ENCODE measurements at regions not wholly inside any gene's neighbourhood (a gene's known extent, or its start where the extent isn't known, plus 50 kb on each side); places are given as distances from the start of the nearest gene placed in this dataset.

GRCh38 chr13:78185700-78186099, 267.1 kb upstream of the EDNRB start:
- Mint-ChIP-seq H3K9me3 (peaks cover 0 to 1% (median 0%) of the 10 kb centered on the region in 9 donors), H3K4me3 (no peak overlapping the region), H3K4me1 (no peaks in the 10 kb centered on the region), H3K27me3 (peaks cover 0 to 17% (median 7%) of the 10 kb centered on the region in 5 donors), H3K27ac (no peak overlapping the region), H3K36me3 (no peaks in the 10 kb centered on the region)
- ATAC-seq (no peak), DNase-seq (no peak)
- POLR2A ChIA-PET, result no interaction called here

- POLR2A ChIA-PET, result no interaction called here
- ATAC-seq (no peak), DNase-seq (no peak)
- Mint-ChIP-seq H3K4me1 (no peaks in the 10 kb centered on the region), H3K9me3 (peaks cover 0 to 1% (median 0%) of the 10 kb centered on the region in 9 donors), H3K27ac (no peak overlapping the region), H3K36me3 (no peaks in the 10 kb centered on the region), H3K27me3 (peaks cover 0 to 17% (median 2%) of the 10 kb centered on the region in 5 donors), H3K4me3 (no peak overlapping the region)
Observed at GRCh38 chr13:78183732-78184131, 265.1 kb upstream of the EDNRB start.

DNA sequence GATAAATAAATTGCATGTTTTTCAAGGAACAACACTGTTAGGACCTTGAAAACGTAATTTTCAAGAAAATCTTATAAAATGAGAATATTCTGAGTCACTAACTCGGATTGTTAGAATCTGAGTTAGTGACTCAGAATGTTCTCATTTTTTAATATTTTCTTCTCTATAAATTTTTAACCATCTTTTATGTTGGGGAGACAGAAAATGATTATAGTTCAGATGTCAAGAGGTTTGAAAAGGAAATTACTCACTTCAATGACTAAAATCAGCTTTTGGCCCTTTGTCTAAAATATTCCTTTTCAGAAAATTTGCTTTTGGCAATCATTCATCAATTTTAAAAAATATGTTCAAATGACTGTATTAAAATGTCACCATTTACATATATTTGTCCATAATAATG, 264.2 kb upstream of the EDNRB start:
- H3K9me3 Mint-ChIP-seq, result peaks cover 0 to 1% (median 0%) of the 10 kb centered on the region in 9 donors
- H3K4me3 Mint-ChIP-seq, result no peak overlapping the region
- H3K27me3 Mint-ChIP-seq, result peaks cover 0 to 13% (median 2%) of the 10 kb centered on the region in 5 donors
- ATAC-seq (no peak), DNase-seq (no peak)
- H3K36me3 Mint-ChIP-seq, result no peaks in the 10 kb centered on the region
- H3K4me1 Mint-ChIP-seq, result no peaks in the 10 kb centered on the region
- POLR2A ChIA-PET, result no interaction called here
- no peak overlapping the region for H3K27ac Mint-ChIP-seq

DNA sequence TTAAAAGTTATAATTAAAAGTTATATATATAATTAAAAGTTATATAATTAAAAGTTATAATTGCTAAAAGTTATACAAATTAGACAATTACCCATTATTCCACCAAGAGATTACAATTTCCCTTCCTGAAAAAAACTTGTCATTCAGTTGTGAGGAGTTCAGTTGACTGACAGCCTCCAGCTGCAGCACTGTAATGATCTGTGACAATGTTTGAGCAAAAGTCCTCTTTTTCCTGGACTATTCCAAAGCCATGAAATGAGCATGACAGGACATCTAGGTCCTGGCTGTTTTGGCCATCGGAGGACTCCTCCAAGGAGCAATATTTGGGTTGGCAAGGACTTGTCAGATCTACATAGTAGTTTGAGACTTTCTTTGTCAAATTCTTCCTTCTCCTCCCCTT, 258.7 kb upstream of the EDNRB start:
- Mint-ChIP-seq H3K27ac (no peak overlapping the region), H3K9me3 (peaks cover 0 to 3% (median 0%) of the 10 kb centered on the region in 9 donors), H3K27me3 (peaks cover 0 to 7% (median 2%) of the 10 kb centered on the region in 5 donors), H3K36me3 (no peaks in the 10 kb centered on the region), H3K4me3 (no peak overlapping the region), H3K4me1 (no peaks in the 10 kb centered on the region)
- ATAC-seq, result no peak
- no peak for DNase-seq
- POLR2A ChIA-PET, result no interaction called here

GRCh38 chr13:78176880-78177279, 258.2 kb upstream of the EDNRB start:
- Mint-ChIP-seq H3K27ac (no peak overlapping the region), H3K4me1 (no peaks in the 10 kb centered on the region), H3K27me3 (peaks cover 0 to 4% (median 2%) of the 10 kb centered on the region in 5 donors), H3K9me3 (peaks cover 0 to 3% (median 0%) of the 10 kb centered on the region in 9 donors), H3K4me3 (no peak overlapping the region), H3K36me3 (no peaks in the 10 kb centered on the region)
- no peak for DNase-seq
- POLR2A ChIA-PET, result no interaction called here
- no peak for ATAC-seq

GRCh38 chr13:78169386-78169785, 250.8 kb upstream of the EDNRB start:
- H3K36me3 Mint-ChIP-seq, result no peaks in the 10 kb centered on the region
- peaks cover 0 to 4% (median 2%) of the 10 kb centered on the region in 5 donors for H3K27me3 Mint-ChIP-seq
- no peak overlapping the region for H3K27ac Mint-ChIP-seq
- DNase-seq, result no peak
- peaks cover 0 to 11% (median 2%) of the 10 kb centered on the region in 9 donors for H3K9me3 Mint-ChIP-seq
- no peaks in the 10 kb centered on the region for H3K4me1 Mint-ChIP-seq
- no peak for ATAC-seq
- POLR2A ChIA-PET, result no interaction called here
- H3K4me3 Mint-ChIP-seq, result no peak overlapping the region

DNA sequence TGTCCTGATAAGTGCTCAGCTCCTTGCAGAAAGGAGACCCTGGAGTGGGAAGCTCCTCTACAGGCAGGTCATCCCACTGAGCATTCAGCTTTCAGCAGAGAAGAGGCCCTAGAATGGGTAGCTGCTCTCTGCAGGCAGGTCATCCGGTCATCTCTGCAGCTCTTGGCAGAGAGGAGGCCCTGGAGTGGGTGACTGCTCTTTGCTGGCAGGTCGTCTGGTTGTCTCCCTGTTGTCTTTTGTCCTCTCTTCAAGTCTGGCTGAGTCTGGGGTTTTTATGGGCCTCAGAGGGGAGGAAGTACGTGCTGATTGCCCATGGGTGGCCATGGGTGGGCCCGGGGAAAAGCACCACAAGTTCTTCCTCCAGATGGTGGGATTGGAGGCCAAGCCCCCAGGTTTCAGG, 250.3 kb upstream of the EDNRB start:
- POLR2A ChIA-PET, result no interaction called here
- Mint-ChIP-seq H3K9me3 (peaks cover 0 to 11% (median 2%) of the 10 kb centered on the region in 9 donors), H3K4me3 (no peak overlapping the region), H3K36me3 (no peaks in the 10 kb centered on the region), H3K4me1 (no peaks in the 10 kb centered on the region), H3K27me3 (peaks cover 0 to 4% (median 1%) of the 10 kb centered on the region in 5 donors), H3K27ac (no peak overlapping the region)
- ATAC-seq (no peak), DNase-seq (no peak)

- Mint-ChIP-seq H3K36me3 (no peaks in the 10 kb centered on the region), H3K27me3 (peaks cover 0 to 5% (median 0%) of the 10 kb centered on the region in 5 donors), H3K9me3 (no peaks in the 10 kb centered on the region), H3K4me3 (no peak overlapping the region), H3K4me1 (no peaks in the 10 kb centered on the region), H3K27ac (no peak overlapping the region)
- ATAC-seq, result no peak
- POLR2A ChIA-PET, result no interaction called here
- no peak for DNase-seq
Observed at GRCh38 chr13:78161266-78161665, 242.6 kb upstream of the EDNRB start.

- ATAC-seq (no peak), DNase-seq (no peak)
- Mint-ChIP-seq H3K4me1 (no peaks in the 10 kb centered on the region), H3K36me3 (no peaks in the 10 kb centered on the region), H3K9me3 (peaks cover 0 to under 1% (median 0%) of the 10 kb centered on the region in 9 donors), H3K27me3 (peaks cover 0 to 5% (median 0%) of the 10 kb centered on the region in 5 donors), H3K4me3 (no peak overlapping the region), H3K27ac (no peak overlapping the region)
- POLR2A ChIA-PET, result no interaction called here
Observed at GRCh38 chr13:78160793-78161192, 242.2 kb upstream of the EDNRB start.

GRCh38 chr13:78152415-78152814, 233.8 kb upstream of the EDNRB start:
- H3K4me1 Mint-ChIP-seq, result no peaks in the 10 kb centered on the region
- peaks cover 0 to 4% (median 0%) of the 10 kb centered on the region in 3 donors for H3K36me3 Mint-ChIP-seq
- no peak overlapping the region for H3K4me3 Mint-ChIP-seq
- H3K9me3 Mint-ChIP-seq, result peaks cover 0 to 15% (median 0%) of the 10 kb centered on the region in 9 donors
- POLR2A ChIA-PET, result no interaction called here
- no peak for ATAC-seq
- DNase-seq, result no peak
- peaks cover 0 to 7% (median 3%) of the 10 kb centered on the region in 5 donors for H3K27me3 Mint-ChIP-seq
- no peak overlapping the region for H3K27ac Mint-ChIP-seq

GRCh38 chr13:78147905-78148304, 229.3 kb upstream of the EDNRB start:
- Mint-ChIP-seq H3K27ac (no peak overlapping the region), H3K36me3 (no peaks in the 10 kb centered on the region), H3K4me3 (no peak overlapping the region)

GRCh38 chr13:78145276-78145675, 226.6 kb upstream of the EDNRB start:
- POLR2A ChIA-PET, result no interaction called here
- peaks cover 0 to 13% (median 2%) of the 10 kb centered on the region in 5 donors for H3K27me3 Mint-ChIP-seq
- H3K27ac Mint-ChIP-seq, result no peak overlapping the region
- H3K4me1 Mint-ChIP-seq, result no peaks in the 10 kb centered on the region
- H3K36me3 Mint-ChIP-seq, result no peaks in the 10 kb centered on the region
- ATAC-seq (no peak), DNase-seq (no peak)
- no peaks in the 10 kb centered on the region for H3K9me3 Mint-ChIP-seq
- no peak overlapping the region for H3K4me3 Mint-ChIP-seq

More at GRCh38 chr13:78147905-78148304, 229.3 kb upstream of the EDNRB start:
- POLR2A ChIA-PET, result no interaction called here
- Mint-ChIP-seq H3K4me1 (no peaks in the 10 kb centered on the region), H3K27me3 (peaks cover 0 to 9% (median 2%) of the 10 kb centered on the region in 5 donors), H3K9me3 (peaks cover 0 to 7% (median 0%) of the 10 kb centered on the region in 9 donors)
- ATAC-seq (no peak), DNase-seq (no peak)

DNA sequence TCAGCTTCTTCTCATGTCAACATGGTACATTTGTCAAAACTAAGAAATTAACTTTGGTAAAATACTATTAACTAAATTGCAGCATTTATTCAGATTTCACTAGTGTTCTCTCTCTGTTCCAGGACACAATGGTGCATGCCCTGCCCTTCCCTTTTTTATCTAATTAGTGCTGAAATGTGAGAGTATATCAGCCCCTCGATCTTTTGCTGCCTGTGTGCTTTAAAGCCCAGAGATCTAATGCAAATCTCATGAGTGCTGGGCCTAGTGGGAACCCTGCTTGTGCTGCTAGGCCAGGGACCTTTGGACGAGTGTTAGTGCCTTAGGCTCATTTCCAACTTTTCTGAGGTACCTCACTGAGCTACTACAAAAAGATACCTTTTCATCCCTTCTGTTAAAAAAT, 221.1 kb upstream of the EDNRB start:
- POLR2A ChIA-PET, result no interaction called here
- Mint-ChIP-seq H3K36me3 (no peaks in the 10 kb centered on the region), H3K9me3 (no peaks in the 10 kb centered on the region), H3K27me3 (peaks cover 0 to 10% (median 0%) of the 10 kb centered on the region in 5 donors), H3K4me1 (peaks cover 4 to 7% (median 7%) of the 10 kb centered on the region in 4 donors), H3K27ac (no peak overlapping the region), H3K4me3 (no peak overlapping the region)
- ATAC-seq, result no peak
- no peak for DNase-seq

- peaks cover 4 to 7% (median 7%) of the 10 kb centered on the region in 4 donors for H3K4me1 Mint-ChIP-seq
- no peak overlapping the region for H3K27ac Mint-ChIP-seq
- H3K4me3 Mint-ChIP-seq, result no peak overlapping the region
- POLR2A ChIA-PET, result no interaction called here
- peaks cover 0 to 10% (median 0%) of the 10 kb centered on the region in 5 donors for H3K27me3 Mint-ChIP-seq
- DNase-seq, result no peak
- no peaks in the 10 kb centered on the region for H3K36me3 Mint-ChIP-seq
- H3K9me3 Mint-ChIP-seq, result no peaks in the 10 kb centered on the region
- no peak for ATAC-seq
Observed at GRCh38 chr13:78138756-78139155, 220.1 kb upstream of the EDNRB start.
